Thyroid gland (tissue), 4 donors: ENCODE measurements at regions not wholly inside any gene's neighbourhood (a gene's known extent, or its start where the extent isn't known, plus 50 kb on each side); places are given as distances from the start of the nearest gene placed in this dataset.

Source experiments
- CTCF ChIP-seq, 6 experiments: fragments of 200-600 bp in 3 of 6; fragments of 450-650 bp in 3 of 6; sonication (generic) in 3 of 6; IDR thresholded peaks; one replicate each; pipeline ENCODE4 v1.5.1; 2016 to 2019; ENCODE audit warnings: antibody characterized with exemption in 6 of 6, mild to moderate bottlenecking in 2 of 6, inconsistent platforms in 1 of 6, moderate library complexity in 1 of 6
- POLR2A ChIP-seq, 2 donors: fragments of 450-650 bp; IDR thresholded peaks; one replicate each; pipeline ENCODE4 v1.6.1; 2017; ENCODE audit warnings: antibody characterized with exemption in 2 of 2, mild to moderate bottlenecking in 2 of 2, moderate library complexity in 1 of 2

GRCh38 chr16:54687043-54687899 lies 243.4 kb upstream of the IRX5 start:
- TF ChIP-seq CTCF (IDR thresholded peaks at IDR 0.05), result no peak
- no peak for TF ChIP-seq POLR2A (IDR thresholded peaks at IDR 0.05)
